Left kidney (tissue), 1 donor: ENCODE measurements at regions not wholly inside any gene's neighbourhood (a gene's known extent, or its start where the extent isn't known, plus 50 kb on each side); places are given as distances from the start of the nearest gene placed in this dataset.

Experiments used
- DNase-seq: peaks from one replicate; pipeline ENCODE4 v3.0.0-alpha.2; 2013

DNA sequence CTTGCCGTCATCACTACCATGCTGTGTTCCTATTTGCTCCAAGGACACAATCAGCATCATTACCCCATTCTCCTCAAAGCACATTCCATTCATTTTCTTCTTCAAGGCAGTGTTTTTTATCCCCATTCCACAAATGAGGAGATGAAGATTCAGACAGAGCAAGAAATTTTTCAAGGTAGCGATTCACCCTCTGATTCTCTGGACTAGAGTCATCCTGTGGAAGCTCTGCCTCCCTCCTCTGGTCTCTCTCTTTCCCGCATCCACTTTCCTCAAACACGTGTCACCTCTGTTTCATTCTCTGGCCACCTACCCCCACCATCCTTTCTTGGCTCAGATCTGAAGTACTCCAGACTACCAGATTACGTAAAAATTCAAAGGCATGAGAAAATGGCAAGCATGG, 297.9 kb downstream of the SOX11 start:
- DNase-seq, result no peak

DNA sequence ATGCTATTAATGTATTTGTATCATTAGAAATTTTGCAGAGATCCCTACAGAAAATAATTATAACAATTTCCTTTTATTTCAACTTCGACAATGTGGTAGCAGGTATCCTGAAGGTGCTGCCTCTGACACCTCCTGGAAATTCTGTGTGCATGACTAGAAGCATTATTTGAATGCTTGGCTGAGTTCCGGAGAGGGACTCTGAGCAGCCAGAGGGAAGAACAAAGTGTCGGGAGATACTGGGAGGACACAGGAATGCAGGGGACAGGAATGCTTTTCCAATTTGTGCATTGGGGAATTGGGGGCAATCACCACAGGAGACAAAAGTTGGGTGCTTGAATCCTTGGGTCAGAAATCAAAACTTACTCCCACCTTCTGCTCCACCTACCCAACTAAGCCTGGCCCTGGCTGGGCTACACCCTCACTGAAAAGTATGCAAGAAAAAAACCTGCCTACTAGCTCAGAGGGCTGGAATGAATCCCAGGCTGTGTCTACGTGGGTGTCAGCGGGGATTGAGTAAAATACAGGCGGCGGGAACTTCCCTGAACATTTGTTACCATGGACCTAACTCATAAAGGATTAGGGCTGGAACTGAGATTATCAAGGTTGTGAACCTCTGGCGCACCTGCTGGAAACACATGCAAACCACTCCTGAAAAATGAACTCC, 299.3 kb downstream of the SOX11 start:
- DNase-seq, result no peak

DNA sequence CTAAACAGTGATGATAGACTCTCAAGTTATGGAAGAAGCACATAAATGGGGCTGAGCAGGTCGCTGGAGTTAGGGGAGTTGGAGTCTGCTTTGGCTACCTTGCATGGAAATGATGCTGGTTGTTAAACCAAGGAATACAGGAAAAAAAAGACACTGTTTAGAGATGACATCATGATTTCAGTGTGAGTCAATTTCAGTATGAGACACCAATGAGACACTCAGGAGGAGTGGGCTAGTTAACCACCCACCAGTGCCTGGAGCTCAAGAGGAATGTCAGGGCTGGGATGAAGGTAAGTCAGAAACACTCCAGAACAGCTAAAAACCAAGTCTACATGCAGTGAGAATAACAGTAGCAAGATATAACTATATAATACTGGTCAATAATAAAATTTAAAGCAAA, 303.6 kb downstream of the SOX11 start:
- DNase-seq, result no peak

DNA sequence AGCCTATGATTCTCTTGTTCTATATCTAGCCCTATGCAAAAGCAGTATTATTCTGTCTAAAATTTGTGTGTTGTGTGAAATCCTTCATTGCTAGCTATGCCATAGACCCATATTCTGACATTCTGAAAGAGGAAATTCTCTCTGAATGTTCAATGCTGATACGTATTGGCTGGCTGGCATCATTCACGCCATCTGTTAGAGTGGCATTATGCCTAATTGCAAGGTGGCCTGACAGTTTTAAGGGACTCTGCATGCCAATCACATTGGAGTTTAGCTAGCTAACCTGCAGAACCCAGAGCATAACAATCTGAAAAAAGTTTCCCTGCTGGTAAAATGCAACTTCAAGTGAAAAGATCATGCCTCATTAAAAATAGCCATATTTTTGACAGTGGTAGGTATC, 316.0 kb downstream of the SOX11 start:
- DNase-seq, result no peak

DNA sequence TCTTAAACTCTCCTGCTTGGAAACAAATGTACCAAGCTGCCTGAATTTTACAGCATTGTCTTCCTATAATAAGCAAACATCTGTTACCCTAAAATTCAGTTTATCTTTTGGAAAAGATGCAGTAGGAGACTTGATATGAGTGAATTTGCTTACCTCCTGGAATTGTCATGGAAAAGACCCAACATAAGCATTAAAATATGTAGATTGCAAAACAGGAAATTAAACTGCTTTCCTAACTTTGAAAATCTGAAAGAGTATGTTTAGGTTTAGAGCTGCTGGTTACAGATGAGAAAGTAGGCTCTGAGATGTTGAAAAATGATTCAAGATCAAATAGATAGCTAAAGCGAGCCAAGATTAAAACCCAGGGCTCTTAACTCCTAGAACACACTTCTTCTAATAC, 316.5 kb downstream of the SOX11 start:
- DNase-seq, result no peak

DNA sequence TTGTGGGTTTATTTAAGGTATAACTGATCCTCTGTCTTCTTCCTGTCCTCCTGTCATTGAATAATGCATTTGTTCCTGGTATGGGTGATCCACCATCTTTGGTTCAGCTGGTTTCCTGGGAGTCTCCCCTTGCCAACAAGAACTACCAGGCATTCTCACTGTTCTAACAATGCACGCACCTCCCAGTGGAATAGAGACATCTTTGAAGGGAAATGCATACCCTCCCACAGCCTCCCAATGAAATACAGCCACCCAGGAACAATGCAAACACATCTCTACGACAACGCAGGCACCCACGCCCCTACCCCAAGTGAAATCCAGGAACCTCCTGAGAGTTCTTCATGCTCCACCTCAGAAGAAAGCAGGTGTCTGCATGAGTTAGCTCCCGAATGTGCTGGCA, 318.0 kb downstream of the SOX11 start:
- DNase-seq, result no peak

DNA sequence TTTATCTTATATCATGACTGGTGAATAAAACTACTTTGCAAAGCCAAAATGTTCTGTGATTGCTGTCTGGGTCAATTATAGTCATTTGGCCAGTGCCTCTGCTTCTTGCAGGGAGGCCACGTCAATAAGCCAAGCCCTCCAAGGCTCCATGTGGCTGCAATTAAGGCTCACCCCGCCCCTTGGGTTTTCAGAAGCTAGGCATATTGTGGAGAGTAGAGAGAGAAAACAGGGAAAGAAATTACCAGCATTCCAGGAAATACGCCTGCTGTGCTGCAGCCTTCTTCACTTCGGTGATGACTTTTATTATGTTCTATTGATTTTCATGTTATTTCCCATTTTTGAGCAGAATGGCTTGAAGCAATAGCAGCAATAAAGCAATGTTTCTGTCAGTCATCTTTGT, 319.7 kb downstream of the SOX11 start:
- DNase-seq, result no peak

DNA sequence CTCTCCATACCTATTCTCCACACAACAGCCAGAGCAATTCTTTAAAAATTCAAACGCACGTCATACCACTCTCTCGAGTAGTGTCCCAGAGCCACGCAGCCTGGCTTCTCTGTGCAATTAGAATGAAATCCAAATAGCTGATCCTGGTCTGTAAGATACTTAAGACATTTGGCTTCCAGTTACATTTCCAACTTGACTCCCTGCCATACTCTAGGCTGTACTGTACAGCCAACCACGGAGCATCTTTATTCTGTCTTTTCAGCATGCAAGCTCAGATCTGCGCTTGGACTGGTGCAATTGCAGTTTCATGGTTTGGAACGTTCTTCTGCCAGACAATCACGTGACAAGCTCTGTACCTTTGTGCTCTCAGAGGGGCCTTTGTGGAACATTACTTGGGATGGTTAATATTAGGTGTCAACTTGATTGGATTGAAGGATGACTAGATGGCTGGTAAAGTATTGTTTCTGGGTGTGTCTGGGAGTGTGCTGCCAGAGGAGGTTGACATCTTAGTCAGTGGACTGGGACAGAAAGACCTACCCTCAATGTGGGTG, 325.6 kb downstream of the SOX11 start:
- no peak for DNase-seq

DNA sequence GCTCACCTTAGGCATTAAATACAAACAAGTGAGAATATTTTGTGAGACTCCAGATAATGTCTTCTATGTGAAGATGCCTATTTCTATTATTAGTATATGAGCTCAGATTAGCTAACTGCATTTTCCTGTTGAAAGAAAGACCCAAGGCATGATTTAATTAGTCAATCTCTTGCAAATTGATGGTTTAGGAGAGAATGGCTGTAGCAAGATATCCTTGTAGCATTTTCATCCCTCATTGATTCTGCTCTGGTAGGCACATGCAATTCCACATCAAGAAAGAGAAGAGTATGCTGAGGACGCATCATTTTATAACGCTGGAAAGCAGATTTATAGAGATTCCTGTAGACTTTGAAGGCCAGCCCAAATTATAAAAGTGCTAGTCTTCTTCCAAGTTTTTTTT, 332.0 kb downstream of the SOX11 start:
- DNase-seq, result no peak

DNA sequence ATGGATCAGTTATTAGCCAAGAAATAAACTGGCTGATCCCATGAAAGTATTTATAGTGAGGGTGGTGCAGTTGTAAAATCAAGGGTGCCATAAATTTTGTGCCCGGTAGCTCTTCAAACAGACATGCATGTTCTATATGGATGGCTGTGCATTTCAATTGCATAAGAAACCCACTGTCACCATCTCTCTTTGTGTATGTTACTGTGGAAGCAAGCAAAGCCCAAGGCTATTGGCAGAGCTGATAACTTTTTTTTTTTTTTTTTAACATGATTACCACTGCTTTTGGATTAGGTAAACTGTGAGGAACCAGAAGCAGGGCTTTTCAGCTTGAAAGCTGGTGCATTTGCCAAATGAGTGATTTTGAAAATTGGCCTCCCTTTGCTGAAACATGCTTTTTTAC, 332.6 kb downstream of the SOX11 start:
- DNase-seq, result no peak

DNA sequence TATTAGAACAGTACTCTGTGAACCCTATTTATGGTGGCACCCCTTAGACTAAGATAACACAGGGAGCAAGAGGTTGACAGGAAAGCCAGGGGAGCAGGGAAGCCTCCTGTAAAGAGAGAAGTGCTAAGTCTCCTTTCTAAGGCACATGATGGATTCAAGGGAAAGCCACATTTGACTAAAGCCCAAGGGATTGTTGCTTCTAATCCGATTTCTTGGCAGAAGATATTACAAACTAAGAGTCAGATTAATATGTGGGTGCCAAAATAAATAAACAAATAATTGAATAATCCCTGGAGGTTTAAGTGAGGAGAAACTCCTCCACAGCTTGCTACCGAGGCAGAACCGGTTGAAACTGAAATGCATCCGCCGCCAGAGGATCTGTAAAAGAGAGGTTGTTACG, 333.2 kb downstream of the SOX11 start:
- DNase-seq, result no peak

DNA sequence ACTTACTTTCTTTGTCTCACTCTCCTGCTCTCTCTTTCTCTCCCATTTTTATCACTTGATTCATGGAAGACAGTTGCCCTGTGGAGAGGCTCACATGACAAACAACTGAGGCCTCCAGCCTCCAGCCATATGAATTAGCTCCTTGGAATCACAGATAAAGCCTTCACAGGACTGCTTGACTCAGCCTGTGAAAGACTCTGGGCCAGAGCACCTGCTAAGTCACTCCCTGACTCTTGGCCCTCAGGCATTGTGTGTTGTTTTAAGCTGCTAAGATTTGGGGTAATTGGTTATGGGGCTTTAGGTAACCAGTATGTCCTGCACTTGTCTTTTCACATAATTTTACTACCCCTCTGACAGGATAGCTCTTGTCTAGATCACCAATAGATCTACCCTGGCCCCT, 334.9 kb downstream of the SOX11 start:
- no peak for DNase-seq

DNA sequence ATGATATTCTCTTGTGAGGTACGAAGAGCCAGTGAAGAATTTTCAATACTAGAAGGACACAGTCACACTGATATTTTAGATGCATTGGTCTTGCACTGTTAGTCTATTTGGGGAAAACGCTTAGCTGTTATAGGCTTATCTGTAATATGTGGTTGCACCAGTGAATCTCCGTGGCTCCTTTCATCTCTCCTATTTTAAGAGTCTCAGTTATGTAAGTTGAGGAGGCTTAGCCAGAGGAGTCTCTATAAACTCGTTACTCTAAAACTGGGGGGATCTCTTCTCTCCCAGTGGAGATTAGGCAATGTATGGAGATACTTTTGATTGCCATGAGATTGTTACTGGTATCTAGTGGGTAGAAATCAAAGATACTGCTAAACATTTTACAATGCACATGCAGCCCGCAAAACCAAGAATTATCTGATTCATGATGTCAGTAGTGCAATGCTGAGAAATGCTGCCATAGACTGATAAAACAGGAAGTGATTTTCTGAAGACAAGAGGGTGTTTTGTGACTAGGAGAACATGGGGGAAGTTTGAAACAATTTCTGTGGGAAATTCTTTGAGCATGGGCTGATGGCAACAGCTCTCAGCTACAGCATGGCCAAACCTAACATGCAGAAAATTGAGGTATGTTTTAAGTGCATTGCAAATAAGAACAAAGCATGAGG, 339.1 kb downstream of the SOX11 start:
- no peak for DNase-seq

DNA sequence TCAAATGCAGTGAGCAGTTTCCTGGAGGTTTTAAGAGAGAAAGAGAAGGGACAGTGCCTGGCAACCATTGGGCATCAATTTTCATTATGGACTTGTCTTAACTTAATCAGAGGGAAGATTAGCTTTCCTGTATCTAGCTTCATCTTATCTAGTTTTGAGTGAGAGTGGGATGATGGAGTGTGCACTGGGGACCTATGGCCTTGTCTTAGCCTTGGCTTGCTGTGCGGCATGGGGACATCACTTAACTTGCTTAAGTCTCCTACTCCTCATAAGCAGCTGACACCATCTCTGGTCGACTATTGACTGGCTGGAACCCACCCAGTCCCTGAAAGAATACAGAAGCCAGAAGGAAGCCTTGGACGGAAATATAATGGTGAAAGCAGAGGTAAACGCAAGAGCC, 344.0 kb downstream of the SOX11 start:
- DNase-seq, result no peak

DNA sequence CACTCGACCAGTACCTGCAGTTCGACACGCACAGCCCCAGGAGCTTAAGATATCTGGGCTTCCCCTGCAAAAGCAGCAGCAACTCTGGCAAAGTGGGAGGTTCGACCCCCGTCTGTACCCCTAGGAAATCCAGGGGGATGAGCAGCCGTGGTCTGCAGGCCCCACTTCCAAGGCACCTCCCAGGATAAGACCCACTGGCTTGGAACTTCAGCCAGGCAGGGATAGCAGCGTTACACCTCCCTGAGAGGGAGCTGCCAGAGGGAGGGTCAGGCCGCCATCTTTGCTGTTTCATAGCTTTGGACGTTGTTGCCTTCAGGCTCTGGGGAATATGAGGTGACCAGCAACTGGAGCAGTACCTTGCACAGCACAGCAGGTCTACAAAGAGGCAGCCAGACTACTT, 351.1 kb downstream of the SOX11 start:
- DNase-seq, result no peak

DNA sequence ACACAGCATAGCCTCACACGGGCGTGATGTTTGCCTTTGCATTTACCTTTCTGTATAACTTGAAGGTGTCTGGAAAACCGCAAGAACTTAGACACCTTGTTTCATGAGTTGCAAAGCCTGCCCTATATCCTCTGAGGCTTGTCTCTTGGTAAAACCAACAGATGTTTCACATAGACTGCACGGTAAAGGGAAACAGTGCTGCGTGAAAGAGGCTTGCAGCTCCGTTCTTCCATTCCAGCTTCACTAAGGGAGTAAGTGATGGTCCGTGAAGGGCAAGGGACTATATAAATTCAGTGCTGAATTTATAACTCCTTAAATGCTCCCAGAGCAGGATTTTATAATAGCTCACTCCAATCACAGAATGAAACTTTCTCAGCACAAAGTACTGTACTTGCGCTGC, 360.5 kb downstream of the SOX11 start:
- no peak for DNase-seq

DNA sequence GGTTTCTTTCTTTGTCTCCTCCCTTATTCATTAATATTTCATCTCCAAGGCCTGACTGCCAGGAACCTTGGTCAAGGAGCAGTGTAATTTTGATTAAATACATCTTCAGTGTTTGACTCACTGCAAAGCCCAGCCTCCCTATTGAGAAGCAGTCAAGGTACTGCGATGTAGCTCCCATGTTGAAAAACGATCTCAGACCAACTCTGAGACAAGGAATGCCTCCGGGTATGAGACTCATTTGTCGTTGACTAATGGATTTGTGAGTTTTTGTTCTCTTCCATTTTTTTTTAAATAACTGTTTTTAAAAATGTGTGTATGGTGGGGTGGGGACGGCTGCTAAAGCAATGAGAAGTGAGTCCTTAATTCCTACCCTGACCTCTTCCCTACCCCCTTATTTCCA, 361.6 kb downstream of the SOX11 start:
- DNase-seq, result no peak

DNA sequence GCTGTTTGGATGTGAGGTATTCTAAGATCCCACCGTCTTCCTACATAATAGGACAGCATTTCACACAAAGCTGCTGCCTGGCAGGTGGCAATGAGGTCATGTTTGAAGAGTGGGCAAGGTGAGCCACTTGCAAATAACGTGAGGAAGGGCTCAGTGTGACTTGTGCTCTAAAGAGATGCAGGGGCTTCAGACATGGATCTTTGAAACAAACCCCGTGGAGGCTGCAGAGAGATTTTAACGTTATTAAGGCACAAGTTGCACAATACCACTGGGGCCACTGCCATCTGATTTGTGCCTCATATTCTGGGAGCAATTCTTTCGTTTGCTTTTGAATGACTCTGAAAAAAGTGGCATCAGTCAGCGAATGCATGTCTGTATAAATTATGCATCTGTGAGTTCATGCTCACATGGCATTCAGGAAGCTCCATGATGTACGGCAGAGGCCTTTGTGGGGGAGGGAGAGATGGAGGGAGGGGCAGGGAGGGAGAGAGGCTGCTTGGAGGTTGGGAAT, 362.0 kb downstream of the SOX11 start:
- DNase-seq, result no peak

DNA sequence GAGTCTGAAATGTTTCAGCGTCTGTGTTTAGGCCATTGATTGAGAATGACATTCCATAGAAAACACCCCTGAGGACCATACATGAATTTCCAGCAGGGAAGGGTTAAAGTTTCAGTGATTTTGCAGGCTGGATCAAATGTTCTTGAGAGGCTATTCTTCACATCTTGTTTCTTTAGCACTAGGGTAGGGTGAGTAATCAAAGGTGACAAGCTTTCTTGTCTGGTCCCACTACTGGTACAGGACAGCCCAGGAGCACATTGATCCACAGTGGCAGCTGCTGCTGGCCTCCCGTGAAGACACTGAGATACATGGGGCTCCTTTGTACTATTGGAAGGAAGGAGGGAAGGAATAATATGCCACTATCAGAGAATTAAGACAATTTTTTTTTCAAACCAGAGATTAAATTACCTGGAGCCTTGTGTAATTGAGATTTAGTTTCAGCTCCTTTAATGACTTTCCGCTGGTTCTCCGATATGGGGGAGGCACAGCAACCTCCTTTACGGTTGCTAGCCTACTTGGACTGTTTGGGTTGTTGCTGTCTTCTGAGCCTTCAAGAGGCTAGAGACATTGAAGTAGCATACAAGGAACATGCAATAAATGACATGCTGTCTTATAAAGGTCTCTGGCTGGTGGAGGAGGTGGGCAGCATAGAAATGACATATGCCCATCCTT, 368.9 kb downstream of the SOX11 start:
- DNase-seq, result no peak

DNA sequence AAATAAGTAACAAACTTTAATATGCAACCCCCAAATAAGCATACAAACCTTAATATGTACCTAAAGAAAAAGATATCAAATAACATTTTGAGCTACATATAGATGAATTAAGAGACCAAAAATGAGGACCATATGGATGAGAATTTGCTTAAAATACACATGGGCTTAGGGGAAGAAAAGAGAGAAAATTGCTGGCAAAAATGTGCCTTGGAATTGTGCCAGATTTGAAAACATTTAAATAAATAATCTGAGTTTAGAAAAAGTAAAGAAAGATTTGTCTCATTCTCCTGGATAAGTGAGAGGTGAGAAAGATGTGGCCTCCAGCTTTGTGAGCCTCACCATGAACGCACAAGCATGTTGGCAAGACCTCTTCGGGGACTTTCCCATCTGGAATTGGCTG, 372.6 kb downstream of the SOX11 start:
- DNase-seq, result no peak

DNA sequence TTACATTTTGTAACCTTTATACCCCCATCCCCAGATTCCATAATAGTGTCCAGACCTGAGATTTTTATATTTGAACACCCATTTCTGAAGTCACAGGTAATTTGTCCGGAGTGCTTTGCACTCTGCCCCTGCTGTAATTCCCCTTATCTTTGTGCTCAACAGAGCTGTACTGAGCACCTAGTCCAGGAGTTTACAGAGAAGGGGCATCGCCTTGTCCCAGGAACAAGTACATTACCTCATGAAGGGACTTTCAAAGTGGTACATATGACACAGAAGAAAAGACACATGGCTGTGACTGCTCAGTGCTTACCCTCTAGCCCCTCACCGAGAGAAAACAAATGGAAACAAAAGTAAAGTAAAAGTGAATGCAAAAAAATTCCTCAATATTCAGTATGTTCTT, 373.5 kb downstream of the SOX11 start:
- DNase-seq, result no peak

DNA sequence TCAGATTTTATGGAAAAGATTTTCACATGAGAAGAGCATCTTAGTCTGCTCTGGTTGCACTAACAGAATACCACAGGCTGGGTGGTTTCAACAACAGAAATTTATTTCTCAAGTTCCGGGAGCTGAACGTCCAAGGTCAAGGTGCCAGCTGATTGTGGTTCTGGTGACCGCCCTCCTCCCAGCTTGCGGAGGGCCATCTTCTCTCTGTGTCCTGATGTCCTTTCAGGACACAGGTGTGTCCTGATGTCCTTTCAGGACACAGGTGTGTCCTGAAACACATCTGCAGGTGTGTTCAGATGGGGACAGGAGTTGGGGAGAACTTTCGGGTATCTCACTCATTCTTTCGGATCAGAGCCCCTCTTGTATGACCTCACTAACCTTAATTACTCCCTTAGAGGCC, 374.9 kb downstream of the SOX11 start:
- DNase-seq, result no peak

DNA sequence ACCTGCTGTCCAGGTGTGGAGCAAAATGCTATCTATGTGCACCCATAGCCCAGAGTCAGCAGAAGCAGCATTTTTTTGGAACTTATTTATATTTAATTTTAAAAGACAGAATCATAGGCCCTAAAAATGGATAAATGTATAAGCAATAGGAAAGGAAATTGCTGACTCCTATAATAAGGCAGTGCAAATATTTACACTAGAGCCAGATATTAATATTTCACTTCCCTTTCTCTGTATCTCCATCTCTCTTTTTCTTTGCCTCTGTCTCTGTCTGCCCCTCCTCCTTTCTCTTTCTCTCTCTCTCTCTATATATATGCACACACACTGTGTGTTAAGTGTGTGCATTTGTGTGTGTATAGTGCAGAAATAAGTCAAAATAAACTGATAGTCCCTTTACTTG, 375.6 kb downstream of the SOX11 start:
- no peak for DNase-seq
